T1000 (cell line): ENCODE measurements at regions not wholly inside any gene's neighbourhood (a gene's known extent, or its start where the extent isn't known, plus 50 kb on each side); places are given as distances from the start of the nearest gene placed in this dataset.
"Not testable (repeated sequence)": the region's sequence is repeated elsewhere in the genome, so short reads cannot be mapped to it uniquely, and the experiment has no call there.

Source experiments
- DNase-seq: peaks from one replicate; lab custom pipeline; 2025; ENCODE audit warnings: mixed read lengths; lab: John Stamatoyannopoulos, UW

- DNase-seq: no peak
Measured at GRCh38 chr20:55685425-55685824, 319.9 kb downstream of the CBLN4 start.

- no peak for DNase-seq
Measured at GRCh38 chr20:55684578-55684977, 320.7 kb downstream of the CBLN4 start.

GRCh38 chr20:55678970-55679667 is 326.2 kb downstream of the CBLN4 start:
- no peak for DNase-seq

- no peak for DNase-seq
Measured at GRCh38 chr20:55678126-55678525, 327.2 kb downstream of the CBLN4 start.

- no peak for DNase-seq
Measured at GRCh38 chr20:55677011-55677410, 328.3 kb downstream of the CBLN4 start.

GRCh38 chr20:55676097-55676496 is 329.2 kb downstream of the CBLN4 start:
- DNase-seq: no peak

GRCh38 chr20:55668631-55669030 is 336.7 kb downstream of the CBLN4 start:
- no peak for DNase-seq

GRCh38 chr20:55667955-55668354 is 337.4 kb downstream of the CBLN4 start:
- DNase-seq: no peak

GRCh38 chr20:55667024-55667423 is 338.3 kb downstream of the CBLN4 start:
- DNase-seq: no peak

GRCh38 chr20:55656231-55656775 is 349.0 kb downstream of the CBLN4 start:
- DNase-seq: no peak

- no peak for DNase-seq
Measured at GRCh38 chr20:55650657-55651360, 354.5 kb downstream of the CBLN4 start.

GRCh38 chr20:55649254-55649653 is 356.1 kb downstream of the CBLN4 start:
- no peak for DNase-seq

GRCh38 chr20:55646851-55647250 is 358.5 kb downstream of the CBLN4 start:
- no peak for DNase-seq

- no peak for DNase-seq
Measured at GRCh38 chr20:55641497-55641896, 363.8 kb downstream of the CBLN4 start.

GRCh38 chr20:55635870-55636269 is 369.4 kb downstream of the CBLN4 start:
- DNase-seq: no peak

- no peak for DNase-seq
Measured at GRCh38 chr20:55632592-55632991, 372.7 kb downstream of the CBLN4 start.

- DNase-seq: not testable (repeated sequence)
Measured at GRCh38 chr20:55629143-55629542, 376.2 kb downstream of the CBLN4 start.

- no peak for DNase-seq
Measured at GRCh38 chr20:55626716-55627115, 378.6 kb downstream of the CBLN4 start.

- DNase-seq: no peak
Measured at GRCh38 chr20:55616367-55616766, 389.0 kb downstream of the CBLN4 start.

- no peak for DNase-seq
Measured at GRCh38 chr20:55615818-55616217, 389.5 kb downstream of the CBLN4 start.

GRCh38 chr20:55614220-55614757 is 391.0 kb downstream of the CBLN4 start:
- no peak for DNase-seq

- DNase-seq: no peak
Measured at GRCh38 chr20:55610756-55611155, 394.6 kb downstream of the CBLN4 start.

GRCh38 chr20:55605594-55605993 is 399.7 kb downstream of the CBLN4 start:
- no peak for DNase-seq
